GM12878 (cell line): ENCODE measurements at regions not wholly inside any gene's neighbourhood (a gene's known extent, or its start where the extent isn't known, plus 50 kb on each side); places are given as distances from the start of the nearest gene placed in this dataset.

Source experiments
- ASH2L ChIP-seq: fragments of 300-600, 200-600 bp; sonication (generic); IDR thresholded peaks from 2 replicates; pipeline ENCODE4 v1.6.1; 2017; ENCODE audit warnings: low read depth, mild to moderate bottlenecking, borderline replicate concordance
- CBFB ChIP-seq: IDR thresholded peaks from 2 replicates; pipeline ENCODE4 v1.6.1; 2016; ENCODE audit warnings: antibody characterized with exemption, low read depth
- CREB1 ChIP-seq: IDR thresholded peaks from 2 replicates; pipeline ENCODE4 v1.6.1; 2012; ENCODE audit warnings: low read depth, mild to moderate bottlenecking, inconsistent platforms
- CUX1 ChIP-seq: IDR thresholded peaks from 2 replicates; pipeline ENCODE4 v1.6.1; 2012; ENCODE audit warnings: improper control_type of control experiment, low read depth, low read length; ENCODE audit not compliant: insufficient replicate concordance
- ELK1 ChIP-seq: IDR thresholded peaks from 2 replicates; pipeline ENCODE4 v1.6.1; 2012; ENCODE audit warnings: low read depth, low read length, improper control_type of control experiment
- EZH2 ChIP-seq: IDR thresholded peaks from 2 replicates; pipeline ENCODE4 v1.6.1; 2012; ENCODE audit warnings: low read depth, mild to moderate bottlenecking, control low read depth, inconsistent platforms, low read length, borderline replicate concordance; ENCODE audit not compliant: control insufficient read depth
- KAT2A ChIP-seq: conservative IDR thresholded peaks from 2 replicates; pipeline ENCODE4 v1.6.1; 2011; ENCODE audit warnings: low read depth, low read length; ENCODE audit not compliant: control insufficient read depth
- MYC ChIP-seq: IDR thresholded peaks from 2 replicates; pipeline ENCODE4 v1.6.1; 2011; ENCODE audit warnings: mild to moderate bottlenecking, low read length, moderate library complexity, inconsistent platforms; ENCODE audit not compliant: insufficient read depth, insufficient replicate concordance, insufficient read length, severe bottlenecking
- POLR2A ChIP-seq: IDR thresholded peaks from 2 replicates; pipeline ENCODE4 v1.6.1; 2011; ENCODE audit warnings: low read depth, mild to moderate bottlenecking, low read length
- POLR2AphosphoS5 ChIP-seq: IDR thresholded peaks from 2 replicates; pipeline ENCODE4 v1.6.1; 2011; ENCODE audit warnings: mild to moderate bottlenecking, low read length, inconsistent platforms
- RELA ChIP-seq: fragments of 450-650 bp; IDR thresholded peaks from 2 replicates; pipeline ENCODE4 v1.8.0; 2014; ENCODE audit warnings: borderline replicate concordance; ENCODE audit not compliant: partially characterized antibody
- USF1 ChIP-seq: IDR thresholded peaks from 2 replicates; pipeline ENCODE4 v1.6.1; 2011; ENCODE audit warnings: borderline replicate concordance, low read depth, mild to moderate bottlenecking, moderate library complexity, mixed read lengths, low read length; ENCODE audit not compliant: insufficient read depth; ENCODE audit errors: extremely low read length
- YY1 ChIP-seq: IDR thresholded peaks from 2 replicates; pipeline ENCODE4 v1.6.1; 2011; ENCODE audit warnings: low read depth, mild to moderate bottlenecking, low read length
- TF ChIP-seq, protein P1 (sequence below), 3 experiments: IDR thresholded peaks in 2 of 3; conservative IDR thresholded peaks in 1 of 3; 2 replicates each; pipeline ENCODE4 v1.5.1; 2011; ENCODE audit warnings: low read depth in 3 of 3, low read length in 3 of 3, mild to moderate bottlenecking in 3 of 3, control low read depth in 2 of 3, moderate library complexity in 2 of 3, inconsistent platforms in 1 of 3, mixed read lengths in 1 of 3; ENCODE audit not compliant: control insufficient read depth in 2 of 3, insufficient read depth in 1 of 3; ENCODE audit errors: extremely low read depth in 1 of 3

- TF ChIP-seq, protein P1, sequence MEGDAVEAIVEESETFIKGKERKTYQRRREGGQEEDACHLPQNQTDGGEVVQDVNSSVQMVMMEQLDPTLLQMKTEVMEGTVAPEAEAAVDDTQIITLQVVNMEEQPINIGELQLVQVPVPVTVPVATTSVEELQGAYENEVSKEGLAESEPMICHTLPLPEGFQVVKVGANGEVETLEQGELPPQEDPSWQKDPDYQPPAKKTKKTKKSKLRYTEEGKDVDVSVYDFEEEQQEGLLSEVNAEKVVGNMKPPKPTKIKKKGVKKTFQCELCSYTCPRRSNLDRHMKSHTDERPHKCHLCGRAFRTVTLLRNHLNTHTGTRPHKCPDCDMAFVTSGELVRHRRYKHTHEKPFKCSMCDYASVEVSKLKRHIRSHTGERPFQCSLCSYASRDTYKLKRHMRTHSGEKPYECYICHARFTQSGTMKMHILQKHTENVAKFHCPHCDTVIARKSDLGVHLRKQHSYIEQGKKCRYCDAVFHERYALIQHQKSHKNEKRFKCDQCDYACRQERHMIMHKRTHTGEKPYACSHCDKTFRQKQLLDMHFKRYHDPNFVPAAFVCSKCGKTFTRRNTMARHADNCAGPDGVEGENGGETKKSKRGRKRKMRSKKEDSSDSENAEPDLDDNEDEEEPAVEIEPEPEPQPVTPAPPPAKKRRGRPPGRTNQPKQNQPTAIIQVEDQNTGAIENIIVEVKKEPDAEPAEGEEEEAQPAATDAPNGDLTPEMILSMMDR (IDR thresholded peaks at IDR 0.05 in 2 of 3, conservative IDR thresholded peaks at IDR 0.05 in 1 of 3; ENCODE audit: control insufficient read depth in 2 of 3, extremely low read depth in 1 of 3, insufficient read depth in 1 of 3, low read depth in 3 of 3, low read length in 3 of 3) = no peak
- TF ChIP-seq ASH2L (no peak), KAT2A (no peak), CBFB (no peak), CREB1 (no peak), POLR2A (no peak), CUX1 (no peak), MYC (no peak), YY1 (no peak), ELK1 (no peak), EZH2 (no peak), POLR2AphosphoS5 (no peak), USF1 (no peak), RELA (no peak)
Measured at GRCh38 chrX:46234775-46235174, 310.4 kb downstream of the ZNF674 start.
